ENCODE measurements at regions not wholly inside any gene's neighbourhood (a gene's known extent, or its start where the extent isn't known, plus 50 kb on each side); places are given as distances from the start of the nearest gene placed in this dataset.

DNA sequence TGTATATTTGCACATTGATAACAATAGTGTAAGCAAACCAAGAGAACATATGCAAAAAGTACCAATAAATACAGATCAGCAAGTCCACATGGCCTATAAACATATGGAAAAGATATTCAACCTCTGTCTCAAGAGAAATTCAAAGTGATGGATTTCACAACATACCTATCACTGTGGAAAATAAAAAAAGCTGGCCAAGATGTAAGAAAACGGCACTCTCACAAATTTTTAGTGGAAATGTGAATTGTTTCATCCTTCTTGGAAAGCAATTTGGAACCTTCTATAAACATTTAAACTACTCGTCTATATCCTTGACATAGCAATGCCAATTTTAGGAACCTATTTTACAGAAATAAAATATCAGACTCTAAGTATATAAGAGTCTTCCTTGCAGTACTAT is 559.8 kb downstream of the QKI start:
- TF ChIP-seq CTCF (IDR thresholded peaks at IDR 0.05; ENCODE audit: low read length), result no peak
- no peak for TF ChIP-seq EZH2 (optimal IDR thresholded peaks at IDR 0.05; ENCODE audit: low read depth, low read length)

All from MM.1S (cell line).